GM23338 (cell line): ENCODE measurements at regions not wholly inside any gene's neighbourhood (a gene's known extent, or its start where the extent isn't known, plus 50 kb on each side); places are given as distances from the start of the nearest gene placed in this dataset.
A peak's percentile ranks its signal among the peaks of the same experiment; 100 is the strongest.

ENCODE experiments used
- ATAC-seq: fragments of 200-7000 bp; cut with Tn5 transposase; 3 replicates; pipeline ENCODE4 v1.9.1; 2020
- DNase-seq: peaks from one replicate; pipeline ENCODE4 v3.0.0-alpha.2; 2015; ENCODE audit warnings: low spot score
- H2AFZ ChIP-seq: fragments of 200-600 bp; sonication (generic); 2 replicates; pipeline ENCODE4 v1.8.0; 2016; ENCODE audit warnings: antibody characterized with exemption, mild to moderate bottlenecking, moderate library complexity
- H3F3A ChIP-seq: fragments of 200-600 bp; sonication (generic); replicated peaks from 2 replicates; pipeline ENCODE4 v1.8.0; 2017; ENCODE audit warnings: antibody characterized with exemption, mixed run types, low read depth
- H3K27ac ChIP-seq: fragments of 200-600 bp; sonication (generic); 2 replicates; pipeline ENCODE4 v1.6.1; 2016; ENCODE audit warnings: low read depth
- H3K27me3 ChIP-seq: fragments of 200-600 bp; sonication (generic); 2 replicates; pipeline ENCODE4 v1.8.0; 2016; ENCODE audit warnings: mild to moderate bottlenecking, mixed run types, moderate library complexity; ENCODE audit not compliant: insufficient read depth
- H3K36me3 ChIP-seq: fragments of 200-600 bp; sonication (generic); 2 replicates; pipeline ENCODE4 v1.8.0; 2016; ENCODE audit warnings: mild to moderate bottlenecking; ENCODE audit not compliant: insufficient read depth
- H3K4me1 ChIP-seq: fragments of 200-600 bp; sonication (generic); 2 replicates; pipeline ENCODE4 v1.8.0; 2016; ENCODE audit warnings: mild to moderate bottlenecking, moderate library complexity; ENCODE audit not compliant: insufficient read depth
- H3K4me2 ChIP-seq: fragments of 200-600 bp; sonication (generic); 2 replicates; pipeline ENCODE4 v1.7.1; 2017; ENCODE audit warnings: mixed run types
- H3K4me3 ChIP-seq: fragments of 200-600 bp; sonication (generic); 2 replicates; pipeline ENCODE4 v1.6.1; 2016; ENCODE audit warnings: mixed run types
- H3K79me2 ChIP-seq: fragments of 200-600 bp; sonication (generic); replicated peaks from 2 replicates; pipeline ENCODE4 v1.8.0; 2017; ENCODE audit warnings: mild to moderate bottlenecking; ENCODE audit not compliant: insufficient read depth
- H3K9me2 ChIP-seq: fragments of 200-600 bp; sonication (generic); 2 replicates; pipeline ENCODE4 v1.8.0; 2017; ENCODE audit not compliant: insufficient read depth
- H4K20me1 ChIP-seq: fragments of 200-600 bp; sonication (generic); replicated peaks from 2 replicates; pipeline ENCODE4 v1.8.0; 2017; ENCODE audit warnings: mild to moderate bottlenecking; ENCODE audit not compliant: insufficient read depth
- H3K27ac Mint-ChIP-seq: 2 replicates; pipeline ENCODE4 v1.8.0; 2020; ENCODE audit warnings: inconsistent platforms, mild to moderate bottlenecking, moderate library complexity, mixed read lengths
- H3K27me3 Mint-ChIP-seq: 3 replicates; pipeline ENCODE4 v1.8.0; 2022; ENCODE audit warnings: low read depth, mild to moderate bottlenecking, moderate library complexity, mixed read lengths, inconsistent platforms; ENCODE audit not compliant: insufficient read depth, poor library complexity
- H3K36me3 Mint-ChIP-seq: 3 replicates; pipeline ENCODE4 v1.8.0; 2021; ENCODE audit warnings: low read depth, mild to moderate bottlenecking, inconsistent platforms, moderate library complexity, mixed read lengths
- H3K4me1 Mint-ChIP-seq: 3 replicates; pipeline ENCODE4 v1.8.0; 2020; ENCODE audit warnings: mild to moderate bottlenecking, inconsistent platforms, mixed read lengths
- H3K4me3 Mint-ChIP-seq: 3 replicates; pipeline ENCODE4 v1.8.0; 2021; ENCODE audit warnings: moderate library complexity, mild to moderate bottlenecking, inconsistent platforms, mixed read lengths
- H3K9me3 Mint-ChIP-seq: 3 replicates; pipeline ENCODE4 v1.8.0; 2020; ENCODE audit warnings: moderate library complexity, mild to moderate bottlenecking, inconsistent platforms, mixed read lengths
- CTCF ChIP-seq, 2 experiments: fragments of 200-600 bp in 1 of 2; sonication (generic) in 1 of 2; conservative IDR thresholded peaks; 2 replicates each; pipeline versions ENCODE4 v1.5.1 to v1.6.1; 2016 to 2017; ENCODE audit warnings: antibody characterized with exemption in 2 of 2, low read depth in 2 of 2, mild to moderate bottlenecking in 2 of 2, moderate library complexity in 1 of 2
- EZH2 ChIP-seq: fragments of 200-600 bp; sonication (generic); IDR thresholded peaks from one replicate; pipeline ENCODE4 v1.8.0; 2017; ENCODE audit warnings: antibody characterized with exemption, mild to moderate bottlenecking, low read depth; ENCODE audit not compliant: unreplicated experiment
- EZH2phosphoT487 ChIP-seq: fragments of 200-600 bp; sonication (generic); IDR thresholded peaks from one replicate; pipeline ENCODE4 v1.8.1; 2018; ENCODE audit warnings: antibody characterized with exemption; ENCODE audit not compliant: unreplicated experiment
- JUNB ChIP-seq: IDR thresholded peaks from one replicate; pipeline ENCODE4 v1.6.1; 2016; ENCODE audit warnings: antibody characterized with exemption; ENCODE audit not compliant: unreplicated experiment
- POLR2AphosphoS5 ChIP-seq: IDR thresholded peaks from 2 replicates; pipeline ENCODE4 v1.6.1; 2016; ENCODE audit warnings: antibody characterized with exemption, low read depth
- REST ChIP-seq: IDR thresholded peaks from one replicate; pipeline ENCODE4 v1.6.1; 2018; ENCODE audit warnings: antibody characterized with exemption; ENCODE audit not compliant: unreplicated experiment
- STAT1 ChIP-seq: IDR thresholded peaks from one replicate; pipeline ENCODE4 v1.6.1; 2016; ENCODE audit warnings: antibody characterized with exemption; ENCODE audit not compliant: unreplicated experiment
- ZNF114 ChIP-seq: fragments of 250-450 bp; sonication (Bioruptor Pico); IDR thresholded peaks from 2 replicates; pipeline ENCODE4 v1.5.0; 2020; ENCODE audit warnings: mild to moderate bottlenecking, moderate library complexity
- ZNF331 ChIP-seq: fragments of 250-450 bp; sonication (Bioruptor Pico); IDR thresholded peaks from 2 replicates; pipeline ENCODE4 v1.5.0; 2020; ENCODE audit warnings: low read depth, mild to moderate bottlenecking, moderate library complexity
- ZNF462 ChIP-seq: fragments of 250-450 bp; sonication (Bioruptor Pico); IDR thresholded peaks from 2 replicates; pipeline ENCODE4 v1.5.0; 2020; ENCODE audit warnings: mild to moderate bottlenecking, moderate library complexity

GRCh38 chr14:61894452-61895077 is 132.3 kb downstream of the SNAPC1 start:
- DNase-seq (peak; percentile 84), ATAC-seq (peak; percentile 74)
- H3K27me3 ChIP-seq: no peaks in the 10 kb centered on the region
- Mint-ChIP-seq H3K27me3 (peaks cover 2% of the 10 kb centered on the region), H3K27ac (no peak overlapping the region), H3K9me3 (no peaks in the 10 kb centered on the region), H3K36me3 (no peaks in the 10 kb centered on the region), H3K4me1 (peaks cover 28% of the 10 kb centered on the region), H3K4me3 (no peak overlapping the region)
- no peaks in the 10 kb centered on the region for H3K36me3 ChIP-seq
- peaks cover 38% of the 10 kb centered on the region for H3K4me1 ChIP-seq
- peak overlapping the region; percentile 78; the same call in 1 of the 2 replicates for H2AFZ ChIP-seq
- H3K4me3 ChIP-seq: no peak overlapping the region
- no peak overlapping the region for H3K27ac ChIP-seq
- TF ChIP-seq JUNB (no peak), CTCF (conservative IDR thresholded peaks at IDR 0.05; ENCODE audit: low read depth in 2 of 2) (peak; percentile 87 to 90)
- no peaks in the 10 kb centered on the region for H3K79me2 ChIP-seq
- no peaks in the 10 kb centered on the region for H4K20me1 ChIP-seq
- no peak overlapping the region for H3K4me2 ChIP-seq
- H3F3A ChIP-seq: no peaks in the 10 kb centered on the region
- H3K9me2 ChIP-seq: no peaks in the 10 kb centered on the region

- Histone ChIP-seq H3K4me2 (no peak overlapping the region), H3K79me2 (no peaks in the 10 kb centered on the region), H3K27me3 (no peaks in the 10 kb centered on the region), H3K27ac (no peak overlapping the region), H4K20me1 (no peaks in the 10 kb centered on the region), H3K36me3 (no peaks in the 10 kb centered on the region), H3F3A (no peaks in the 10 kb centered on the region), H3K4me1 (peaks cover 14% of the 10 kb centered on the region), H2AFZ (no peak overlapping the region), H3K4me3 (no peak overlapping the region), H3K9me2 (no peaks in the 10 kb centered on the region)
- Mint-ChIP-seq H3K9me3 (no peaks in the 10 kb centered on the region), H3K36me3 (no peaks in the 10 kb centered on the region), H3K27ac (no peak overlapping the region), H3K27me3 (peaks cover 2% of the 10 kb centered on the region), H3K4me3 (no peak overlapping the region), H3K4me1 (peaks cover 8% of the 10 kb centered on the region; the same call in 2 of the 3 replicates)
- ATAC-seq (no peak), DNase-seq (no peak)
- TF ChIP-seq STAT1 (no peak), REST (no peak), EZH2phosphoT487 (no peak), ZNF114 (CRISPR knock-in tag) (no peak), EZH2 (no peak), ZNF462 (CRISPR knock-in tag) (no peak), ZNF331 (no peak), JUNB (no peak), POLR2AphosphoS5 (no peak)
Observed at GRCh38 chr14:61897300-61897699, 135.1 kb downstream of the SNAPC1 start.
